K562 (cell line): ENCODE measurements at regions not wholly inside any gene's neighbourhood (a gene's known extent, or its start where the extent isn't known, plus 50 kb on each side); places are given as distances from the start of the nearest gene placed in this dataset.

Experiments
- BHLHE40 ChIP-seq: IDR thresholded peaks from 2 replicates; pipeline ENCODE4 v1.6.1; 2011; ENCODE audit warnings: low read length, improper control_type of control experiment
- CC2D1A ChIP-seq: fragments of 450-650 bp; IDR thresholded peaks from 2 replicates; pipeline ENCODE4 v1.6.1; 2017; ENCODE audit warnings: mild to moderate bottlenecking
- CREB1 ChIP-seq, 2 experiments: sonication (generic) in 1 of 2; formaldehyde crosslinking in 1 of 2; IDR thresholded peaks; 2 replicates each; pipeline versions ENCODE4 v1.6.1 to v1.8.0; 2012 to 2022; ENCODE audit warnings: inconsistent platforms in 1 of 2, mild to moderate bottlenecking in 1 of 2, missing genetic modification reagents in 1 of 2, moderate library complexity in 1 of 2
- ELF4 ChIP-seq: fragments of 450-650 bp; formaldehyde crosslinking; IDR thresholded peaks from 2 replicates; pipeline ENCODE4 v1.4.0; 2022; ENCODE audit warnings: missing genetic modification characterization
- ETV6 ChIP-seq, 3 experiments: fragments of 150-350 bp in 1 of 3; sonication (generic) in 1 of 3; formaldehyde crosslinking in 1 of 3; IDR thresholded peaks; 2 replicates each; pipeline versions ENCODE4 v1.6.1 to v1.8.0; 2014 to 2022; ENCODE audit warnings: borderline replicate concordance in 2 of 3, low read depth in 2 of 3, antibody characterized with exemption in 1 of 3, low read length in 1 of 3, mild to moderate bottlenecking in 1 of 3, missing genetic modification reagents in 1 of 3
- FOXM1 ChIP-seq, 2 experiments: fragments of 450-650 bp in 1 of 2; sonication (generic) in 1 of 2; formaldehyde crosslinking in 1 of 2; IDR thresholded peaks; 2 replicates each; pipeline versions ENCODE4 v1.6.1 to v1.9.0; 2017 to 2022; ENCODE audit warnings: low read depth in 2 of 2, mild to moderate bottlenecking in 2 of 2, missing genetic modification reagents in 1 of 2, moderate library complexity in 1 of 2
- GABPB1 ChIP-seq: sonication (generic); formaldehyde crosslinking; IDR thresholded peaks from 2 replicates; pipeline ENCODE4 v1.8.0; 2022; ENCODE audit warnings: mild to moderate bottlenecking, missing genetic modification reagents
- HLTF ChIP-seq: fragments of 450-650 bp; IDR thresholded peaks from 2 replicates; pipeline ENCODE4 v1.6.1; 2016
- MEF2D ChIP-seq: conservative IDR thresholded peaks from 2 replicates; pipeline ENCODE4 v1.6.1; 2016; ENCODE audit warnings: low read depth, missing genetic modification characterization, missing compliant biosample characterization
- NFIX ChIP-seq: fragments of 250-450 bp; sonication (Bioruptor Pico); IDR thresholded peaks from 2 replicates; pipeline ENCODE4 v1.4.0; 2020; ENCODE audit warnings: low read depth, mild to moderate bottlenecking, moderate library complexity
- POLR2B ChIP-seq: fragments of 450-650 bp; IDR thresholded peaks from 2 replicates; pipeline ENCODE4 v1.6.1; 2018; ENCODE audit warnings: low read depth; ENCODE audit not compliant: partially characterized antibody
- RBM17 ChIP-seq: fragments of 200-400 bp; formaldehyde crosslinking; IDR thresholded peaks from 2 replicates; pipeline ENCODE4 v1.6.1; 2017; ENCODE audit warnings: low read depth, mild to moderate bottlenecking, low read length, borderline replicate concordance
- RFX5 ChIP-seq: IDR thresholded peaks from 2 replicates; pipeline ENCODE4 v1.6.1; 2011; ENCODE audit warnings: low read depth, mild to moderate bottlenecking, improper control_type of control experiment, low read length
- SLC30A9 ChIP-seq: fragments of 250-450 bp; sonication (Bioruptor Pico); IDR thresholded peaks from 2 replicates; pipeline ENCODE4 v1.8.0; 2022; ENCODE audit warnings: mild to moderate bottlenecking, moderate library complexity
- SRF ChIP-seq, 2 experiments: fragments of 250-450, 450-650 bp in 1 of 2; sonication (Bioruptor Pico) in 1 of 2; sonication (generic) in 1 of 2; formaldehyde crosslinking; IDR thresholded peaks; 2 replicates each; pipeline versions ENCODE4 v1.5.0 to v1.5.1; 2020 to 2022; ENCODE audit warnings: mild to moderate bottlenecking in 1 of 2, missing genetic modification reagents in 1 of 2
- TAF1 ChIP-seq: IDR thresholded peaks from 2 replicates; pipeline ENCODE4 v1.6.1; 2011; ENCODE audit warnings: mild to moderate bottlenecking, low read length, moderate library complexity; ENCODE audit not compliant: insufficient read depth, control insufficient read depth, severe bottlenecking; ENCODE audit errors: extremely low read depth
- ZMIZ1 ChIP-seq, 2 experiments: fragments of 150-350 bp in 1 of 2; IDR thresholded peaks; 2 replicates each; pipeline ENCODE4 v1.6.1; 2012 to 2016; ENCODE audit warnings: low read depth in 2 of 2, low read length in 2 of 2, mild to moderate bottlenecking in 1 of 2, moderate library complexity in 1 of 2
- ZNF134 ChIP-seq: fragments of 250-450 bp; sonication (Bioruptor Pico); conservative IDR thresholded peaks from 2 replicates; pipeline ENCODE4 v1.4.0; 2020
- ZNF212 ChIP-seq: fragments of 450-650 bp; formaldehyde crosslinking; IDR thresholded peaks from 2 replicates; pipeline ENCODE4 v1.4.0; 2020; ENCODE audit warnings: mild to moderate bottlenecking
- ZNF277 ChIP-seq: fragments of 250-450 bp; sonication (Bioruptor Pico); IDR thresholded peaks from 2 replicates; pipeline ENCODE4 v1.8.0; 2022; ENCODE audit warnings: inconsistent platforms, mild to moderate bottlenecking, moderate library complexity, borderline replicate concordance
- ZNF76 ChIP-seq: fragments of 250-450 bp; sonication (Bioruptor Pico); IDR thresholded peaks from 2 replicates; pipeline ENCODE4 v1.4.0; 2020; ENCODE audit warnings: mild to moderate bottlenecking, moderate library complexity, borderline replicate concordance
- TF ChIP-seq, protein P1 (sequence below): sonication (generic); formaldehyde crosslinking; IDR thresholded peaks from 2 replicates; pipeline ENCODE4 v1.8.1; 2023; ENCODE audit warnings: mild to moderate bottlenecking, missing genetic modification reagents

DNA sequence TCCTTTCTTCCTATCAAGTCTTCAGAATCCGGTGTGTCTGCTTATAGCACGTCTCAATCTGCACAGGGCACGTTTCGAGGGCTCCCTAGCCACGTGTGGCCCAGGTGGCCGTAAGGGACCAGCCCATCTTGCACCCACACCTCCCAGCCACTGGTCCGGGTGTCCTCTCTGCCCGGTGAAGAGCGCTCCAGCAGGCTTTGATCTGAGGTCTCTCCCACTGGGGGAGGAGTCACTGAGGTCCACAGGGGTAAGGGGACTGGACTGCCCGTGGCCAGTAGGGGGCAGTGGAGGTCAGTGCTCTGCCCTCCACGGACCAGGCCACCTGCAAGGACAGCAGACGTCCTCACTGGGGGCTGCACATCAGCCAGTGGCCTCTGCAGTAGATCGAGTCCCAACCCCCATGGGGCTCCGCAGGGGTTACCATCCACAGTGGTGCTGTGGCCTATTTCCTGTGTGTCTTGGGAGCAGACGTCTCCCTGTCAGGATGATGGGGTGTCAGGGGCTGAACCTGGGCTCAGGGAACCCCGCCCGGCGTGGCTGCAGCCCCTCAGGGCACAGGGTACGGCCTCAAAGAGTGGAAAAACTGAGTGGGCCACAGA lies 204.1 kb upstream of the CIBAR2 start (continued):
- TF ChIP-seq MEF2D (tag) (no peak), ZNF277 (CRISPR knock-in tag) (no peak), ZNF76 (CRISPR knock-in tag) (no peak), ZNF134 (CRISPR knock-in tag) (no peak), BHLHE40 (peak; percentile 57; the same call in 1 of the 2 replicates), TAF1 (no peak), ETV6 (IDR thresholded peaks at IDR 0.05; ENCODE audit: borderline replicate concordance in 1 of 2, low read depth in 2 of 2, low read length in 1 of 2) (no peak; a peak in 1 of 4 replicates), ETV6 (CRISPR knock-in tag; IDR thresholded peaks at IDR 0.05; ENCODE audit: borderline replicate concordance) (no peak), SRF (CRISPR knock-in tag; IDR thresholded peaks at IDR 0.05) (no peak; a peak in 1 of 4 replicates), CREB1 (IDR thresholded peaks at IDR 0.05) (no peak), CREB1 (CRISPR knock-in tag; IDR thresholded peaks at IDR 0.05) (no peak; the same call in 1 of the 2 replicates), ZMIZ1 (IDR thresholded peaks at IDR 0.05; ENCODE audit: low read depth in 2 of 2, low read length in 2 of 2) (no peak), GABPB1 (CRISPR knock-in tag) (0 out of 2 replicates have a peak, but pooled peaks have one; percentile 41), HLTF (no peak), FOXM1 (IDR thresholded peaks at IDR 0.05; ENCODE audit: low read depth) (no peak), FOXM1 (CRISPR knock-in tag; IDR thresholded peaks at IDR 0.05; ENCODE audit: low read depth) (no peak), CC2D1A (peak; percentile 88), ELF4 (CRISPR knock-in tag) (no peak), SLC30A9 (no peak), NFIX (CRISPR knock-in tag) (no peak), RBM17 (no peak), RFX5 (no peak), POLR2B (no peak), ZNF212 (no peak)
- TF ChIP-seq, protein P1, sequence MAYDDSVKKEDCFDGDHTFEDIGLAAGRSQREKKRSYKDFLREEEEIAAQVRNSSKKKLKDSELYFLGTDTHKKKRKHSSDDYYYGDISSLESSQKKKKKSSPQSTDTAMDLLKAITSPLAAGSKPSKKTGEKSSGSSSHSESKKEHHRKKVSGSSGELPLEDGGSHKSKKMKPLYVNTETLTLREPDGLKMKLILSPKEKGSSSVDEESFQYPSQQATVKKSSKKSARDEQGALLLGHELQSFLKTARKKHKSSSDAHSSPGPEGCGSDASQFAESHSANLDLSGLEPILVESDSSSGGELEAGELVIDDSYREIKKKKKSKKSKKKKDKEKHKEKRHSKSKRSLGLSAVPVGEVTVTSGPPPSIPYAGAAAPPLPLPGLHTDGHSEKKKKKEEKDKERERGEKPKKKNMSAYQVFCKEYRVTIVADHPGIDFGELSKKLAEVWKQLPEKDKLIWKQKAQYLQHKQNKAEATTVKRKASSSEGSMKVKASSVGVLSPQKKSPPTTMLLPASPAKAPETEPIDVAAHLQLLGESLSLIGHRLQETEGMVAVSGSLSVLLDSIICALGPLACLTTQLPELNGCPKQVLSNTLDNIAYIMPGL (CRISPR knock-in tag): no peak
